HEK293 (cell line): ENCODE measurements at regions not wholly inside any gene's neighbourhood (a gene's known extent, or its start where the extent isn't known, plus 50 kb on each side); places are given as distances from the start of the nearest gene placed in this dataset.

Experiments used
- AEBP2 ChIP-seq: fragments of 450-650 bp; formaldehyde crosslinking; IDR thresholded peaks from 2 replicates; pipeline ENCODE4 v1.5.1; 2016; ENCODE audit warnings: missing biosample characterization, missing genetic modification characterization, borderline replicate concordance
- EGR2 ChIP-seq: fragments of 450-650 bp; formaldehyde crosslinking; IDR thresholded peaks from 2 replicates; pipeline ENCODE4 v1.5.1; 2016; ENCODE audit warnings: low read depth, missing biosample characterization, missing genetic modification characterization
- HIC1 ChIP-seq: fragments of 450-650 bp; formaldehyde crosslinking; IDR thresholded peaks from 2 replicates; pipeline ENCODE4 v1.5.1; 2016; ENCODE audit warnings: missing biosample characterization, missing genetic modification characterization
- IKZF3 ChIP-seq: fragments of 450-650 bp; IDR thresholded peaks from 2 replicates; pipeline ENCODE4 v1.5.0; 2018; ENCODE audit warnings: missing biosample characterization, mild to moderate bottlenecking, missing genetic modification characterization, moderate library complexity
- INSM2 ChIP-seq: fragments of 450-650 bp; formaldehyde crosslinking; IDR thresholded peaks from 2 replicates; pipeline ENCODE4 v1.5.1; 2016; ENCODE audit warnings: missing biosample characterization, missing genetic modification characterization
- PRDM2 ChIP-seq: fragments of 450-650 bp; formaldehyde crosslinking; IDR thresholded peaks from 2 replicates; pipeline ENCODE4 v1.5.1; 2016; ENCODE audit warnings: missing biosample characterization, missing genetic modification characterization, borderline replicate concordance
- SALL2 ChIP-seq: fragments of 450-650 bp; formaldehyde crosslinking; IDR thresholded peaks from 2 replicates; pipeline ENCODE4 v1.5.0; 2017; ENCODE audit warnings: missing biosample characterization, mild to moderate bottlenecking, missing genetic modification characterization, borderline replicate concordance
- TRIM28 ChIP-seq: IDR thresholded peaks from 2 replicates; pipeline ENCODE4 v1.6.1; 2011; ENCODE audit warnings: low read length, control low read depth, borderline replicate concordance
- YY2 ChIP-seq: fragments of 450-650 bp; formaldehyde crosslinking; IDR thresholded peaks from 2 replicates; pipeline ENCODE4 v1.5.1; 2016; ENCODE audit warnings: missing biosample characterization, missing genetic modification characterization
- ZBTB26 ChIP-seq: fragments of 450-650 bp; formaldehyde crosslinking; optimal IDR thresholded peaks from 2 replicates; pipeline ENCODE3; 2016; ENCODE audit warnings: missing biosample characterization, mild to moderate bottlenecking, missing genetic modification characterization
- ZFP37 ChIP-seq: fragments of 450-650 bp; formaldehyde crosslinking; IDR thresholded peaks from 2 replicates; pipeline ENCODE4 v1.5.1; 2016; ENCODE audit warnings: missing biosample characterization, missing genetic modification characterization
- ZNF10 ChIP-seq: fragments of 450-650 bp; formaldehyde crosslinking; IDR thresholded peaks from 2 replicates; pipeline ENCODE4 v1.5.1; 2017; ENCODE audit warnings: missing biosample characterization, missing genetic modification characterization
- ZNF202 ChIP-seq: fragments of 450-650 bp; formaldehyde crosslinking; IDR thresholded peaks from 2 replicates; pipeline ENCODE4 v1.5.1; 2016; ENCODE audit warnings: missing biosample characterization, missing genetic modification characterization, borderline replicate concordance
- ZNF473 ChIP-seq: fragments of 450-650 bp; formaldehyde crosslinking; IDR thresholded peaks from 2 replicates; pipeline ENCODE4 v1.5.1; 2017; ENCODE audit warnings: missing biosample characterization, missing genetic modification characterization
- ZNF561 ChIP-seq: fragments of 450-650 bp; IDR thresholded peaks from 2 replicates; pipeline ENCODE4 v1.5.1; 2018; ENCODE audit warnings: missing biosample characterization, missing genetic modification characterization, borderline replicate concordance
- ZNF610 ChIP-seq: fragments of 450-650 bp; formaldehyde crosslinking; IDR thresholded peaks from 2 replicates; pipeline ENCODE4 v1.5.1; 2016; ENCODE audit warnings: missing biosample characterization, missing genetic modification characterization, borderline replicate concordance
- ZNF621 ChIP-seq: fragments of 450-650 bp; formaldehyde crosslinking; IDR thresholded peaks from 2 replicates; pipeline ENCODE4 v1.5.1; 2017; ENCODE audit warnings: missing biosample characterization, missing genetic modification characterization
- ZNF623 ChIP-seq: fragments of 450-650 bp; formaldehyde crosslinking; IDR thresholded peaks from 2 replicates; pipeline ENCODE4 v1.5.1; 2016; ENCODE audit warnings: missing biosample characterization, missing genetic modification characterization
- ZNF660 ChIP-seq: fragments of 450-650 bp; IDR thresholded peaks from 2 replicates; pipeline ENCODE4 v1.5.1; 2018; ENCODE audit warnings: missing biosample characterization, mild to moderate bottlenecking, missing genetic modification characterization
- ZNF664 ChIP-seq: fragments of 450-650 bp; formaldehyde crosslinking; IDR thresholded peaks from 2 replicates; pipeline ENCODE4 v1.5.1; 2016; ENCODE audit warnings: missing biosample characterization, missing genetic modification characterization
- ZNF677 ChIP-seq: fragments of 450-650 bp; IDR thresholded peaks from 2 replicates; pipeline ENCODE4 v1.5.0; 2018; ENCODE audit warnings: missing biosample characterization, mild to moderate bottlenecking, missing genetic modification characterization, moderate library complexity
- ZNF692 ChIP-seq: fragments of 450-650 bp; formaldehyde crosslinking; IDR thresholded peaks from 2 replicates; pipeline ENCODE4 v1.5.1; 2016; ENCODE audit warnings: missing biosample characterization, missing genetic modification characterization
- ZNF747 ChIP-seq: fragments of 450-650 bp; formaldehyde crosslinking; IDR thresholded peaks from 2 replicates; pipeline ENCODE4 v1.5.1; 2016; ENCODE audit warnings: missing biosample characterization, missing genetic modification characterization
- ZNF76 ChIP-seq: fragments of 450-650 bp; formaldehyde crosslinking; IDR thresholded peaks from 2 replicates; pipeline ENCODE4; 2016; ENCODE audit warnings: low read depth, missing biosample characterization, missing genetic modification characterization, borderline replicate concordance
- ZXDB ChIP-seq: fragments of 450-650 bp; formaldehyde crosslinking; IDR thresholded peaks from 2 replicates; pipeline ENCODE4 v1.5.1; 2016; ENCODE audit warnings: missing biosample characterization, missing genetic modification characterization

GRCh38 chr2:42906557-42907411, 114.4 kb upstream of the HAAO start (continued):
- TF ChIP-seq HIC1 (tag by site-specific recombination) (no peak), AEBP2 (tag by site-specific recombination) (no peak), ZNF610 (0 out of 2 replicates have a peak, but pooled peaks have one; percentile 61), ZNF623 (tag by site-specific recombination) (no peak), PRDM2 (tag by site-specific recombination) (no peak), ZNF747 (tag by site-specific recombination) (no peak), ZNF10 (no peak), INSM2 (tag by site-specific recombination) (0 out of 2 replicates have a peak, but pooled peaks have one; percentile 33), ZNF561 (tag by site-specific recombination) (peak; percentile 65; the same call in 1 of the 2 replicates), ZNF473 (tag by site-specific recombination) (no peak), ZNF202 (tag by site-specific recombination) (no peak), ZNF621 (tag by site-specific recombination) (no peak), TRIM28 (peak; percentile 71), ZXDB (tag by site-specific recombination) (peak; percentile 64), IKZF3 (tag by site-specific recombination) (peak; percentile 49; the same call in 1 of the 2 replicates), ZNF664 (tag by site-specific recombination) (no peak), ZFP37 (tag by site-specific recombination) (no peak), ZNF677 (no peak), ZBTB26 (tag by site-specific recombination) (no peak), ZNF76 (no peak), YY2 (tag by site-specific recombination) (no peak), ZNF660 (tag by site-specific recombination) (no peak), EGR2 (no peak), ZNF692 (tag by site-specific recombination) (peak; percentile 52; the same call in 1 of the 2 replicates), SALL2 (tag by site-specific recombination) (no peak)
